Nephron progenitor cell (in vitro differentiated cells): ENCODE measurements at regions not wholly inside any gene's neighbourhood (a gene's known extent, or its start where the extent isn't known, plus 50 kb on each side); places are given as distances from the start of the nearest gene placed in this dataset.

Experiments
- DNase-seq: peaks from one replicate; pipeline ENCODE4 v3.0.0; 2021
- H3K27ac Mint-ChIP-seq: 2 replicates; pipeline ENCODE4 v1.8.0; 2021; ENCODE audit warnings: mild to moderate bottlenecking, moderate library complexity, mixed read lengths
- H3K27me3 Mint-ChIP-seq: 2 replicates; pipeline ENCODE4 v1.8.0; 2021; ENCODE audit warnings: mild to moderate bottlenecking, low read depth, mixed read lengths; ENCODE audit not compliant: poor library complexity
- H3K36me3 Mint-ChIP-seq: 2 replicates; pipeline ENCODE4 v1.8.0; 2021; ENCODE audit warnings: low read depth, mixed read lengths
- H3K4me1 Mint-ChIP-seq: 2 replicates; pipeline ENCODE4 v1.8.0; 2021; ENCODE audit warnings: mixed read lengths
- H3K4me3 Mint-ChIP-seq: 2 replicates; pipeline ENCODE4 v1.8.0; 2021; ENCODE audit warnings: mild to moderate bottlenecking, moderate library complexity, mixed read lengths
- H3K9me3 Mint-ChIP-seq: 2 replicates; pipeline ENCODE4 v1.8.0; 2021; ENCODE audit warnings: mild to moderate bottlenecking, moderate library complexity, mixed read lengths
- TF ChIP-seq, protein P1 (sequence below): fragments of 200-600 bp; sonication (generic); IDR thresholded peaks from 2 replicates; pipeline ENCODE4 v1.5.0; 2021; ENCODE audit warnings: antibody characterized with exemption

DNA sequence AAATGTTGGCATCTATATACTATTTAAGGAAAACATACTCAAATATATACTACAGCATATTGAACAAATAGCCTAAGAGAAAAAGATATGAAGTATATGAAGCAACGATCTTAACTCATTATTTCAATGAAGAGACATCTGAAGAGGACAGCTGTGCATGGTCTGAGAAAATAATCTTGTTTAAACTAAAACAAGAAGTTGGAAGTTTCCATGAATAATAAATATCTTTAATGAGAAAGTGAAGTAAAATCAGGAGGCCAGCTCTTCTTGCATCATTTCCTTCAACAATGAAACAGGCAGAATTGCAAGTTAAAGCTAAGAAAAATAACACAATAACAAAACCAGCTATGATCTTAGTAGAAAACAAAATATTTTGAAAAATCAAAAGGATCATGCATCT is 1265.4 kb upstream of the MAP3K7 start:
- Mint-ChIP-seq H3K9me3 (no peaks in the 10 kb centered on the region), H3K4me3 (no peak overlapping the region)
- DNase-seq: no peak

GRCh38 chr6:91834813-91835212 is 1247.9 kb upstream of the MAP3K7 start:
- no peak overlapping the region for H3K4me3 Mint-ChIP-seq
- H3K36me3 Mint-ChIP-seq: no peaks in the 10 kb centered on the region
- peaks cover 5% of the 10 kb centered on the region for H3K4me1 Mint-ChIP-seq
- no peaks in the 10 kb centered on the region for H3K9me3 Mint-ChIP-seq
- no peak overlapping the region for H3K27ac Mint-ChIP-seq
- no peaks in the 10 kb centered on the region for H3K27me3 Mint-ChIP-seq
- no peak for DNase-seq
- TF ChIP-seq, protein P1, sequence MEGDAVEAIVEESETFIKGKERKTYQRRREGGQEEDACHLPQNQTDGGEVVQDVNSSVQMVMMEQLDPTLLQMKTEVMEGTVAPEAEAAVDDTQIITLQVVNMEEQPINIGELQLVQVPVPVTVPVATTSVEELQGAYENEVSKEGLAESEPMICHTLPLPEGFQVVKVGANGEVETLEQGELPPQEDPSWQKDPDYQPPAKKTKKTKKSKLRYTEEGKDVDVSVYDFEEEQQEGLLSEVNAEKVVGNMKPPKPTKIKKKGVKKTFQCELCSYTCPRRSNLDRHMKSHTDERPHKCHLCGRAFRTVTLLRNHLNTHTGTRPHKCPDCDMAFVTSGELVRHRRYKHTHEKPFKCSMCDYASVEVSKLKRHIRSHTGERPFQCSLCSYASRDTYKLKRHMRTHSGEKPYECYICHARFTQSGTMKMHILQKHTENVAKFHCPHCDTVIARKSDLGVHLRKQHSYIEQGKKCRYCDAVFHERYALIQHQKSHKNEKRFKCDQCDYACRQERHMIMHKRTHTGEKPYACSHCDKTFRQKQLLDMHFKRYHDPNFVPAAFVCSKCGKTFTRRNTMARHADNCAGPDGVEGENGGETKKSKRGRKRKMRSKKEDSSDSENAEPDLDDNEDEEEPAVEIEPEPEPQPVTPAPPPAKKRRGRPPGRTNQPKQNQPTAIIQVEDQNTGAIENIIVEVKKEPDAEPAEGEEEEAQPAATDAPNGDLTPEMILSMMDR: no peak

More for the DNA sequence above, 1265.4 kb upstream of the MAP3K7 start:
- no peaks in the 10 kb centered on the region for H3K4me1 Mint-ChIP-seq
- H3K27ac Mint-ChIP-seq: no peak overlapping the region
- H3K36me3 Mint-ChIP-seq: no peaks in the 10 kb centered on the region
- TF ChIP-seq, protein P1: no peak
- H3K27me3 Mint-ChIP-seq: no peaks in the 10 kb centered on the region

DNA sequence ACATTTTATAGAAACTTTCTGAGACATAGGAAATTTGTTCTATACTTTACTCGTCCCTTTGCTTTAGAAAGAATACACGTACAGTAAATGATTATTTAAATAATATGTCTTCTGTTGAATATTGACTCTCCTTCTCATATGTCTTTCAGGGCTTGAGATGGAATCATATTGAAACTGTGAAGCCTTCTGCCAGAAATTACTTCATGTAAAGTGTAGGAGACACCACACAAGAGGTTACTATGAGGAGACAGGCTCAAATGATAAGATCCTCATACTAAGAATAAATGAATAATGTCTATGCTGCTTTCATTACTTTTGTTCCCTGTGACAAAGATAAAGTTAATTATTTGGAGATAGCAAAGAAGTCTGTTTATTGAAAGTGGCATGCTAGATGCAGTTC is 1240.3 kb upstream of the MAP3K7 start:
- Mint-ChIP-seq H3K27me3 (no peaks in the 10 kb centered on the region), H3K4me1 (no peaks in the 10 kb centered on the region), H3K36me3 (no peaks in the 10 kb centered on the region), H3K9me3 (no peaks in the 10 kb centered on the region), H3K27ac (no peak overlapping the region), H3K4me3 (no peak overlapping the region)
- no peak for DNase-seq
- TF ChIP-seq, protein P1: no peak

- Mint-ChIP-seq H3K4me3 (no peak overlapping the region), H3K36me3 (no peaks in the 10 kb centered on the region), H3K27me3 (no peaks in the 10 kb centered on the region), H3K27ac (no peak overlapping the region), H3K9me3 (no peaks in the 10 kb centered on the region), H3K4me1 (no peaks in the 10 kb centered on the region)
- TF ChIP-seq, protein P1: no peak
- no peak for DNase-seq
These were observed 1239.3 kb upstream of the MAP3K7 start for GRCh38 chr6:91826128-91826527.

DNA sequence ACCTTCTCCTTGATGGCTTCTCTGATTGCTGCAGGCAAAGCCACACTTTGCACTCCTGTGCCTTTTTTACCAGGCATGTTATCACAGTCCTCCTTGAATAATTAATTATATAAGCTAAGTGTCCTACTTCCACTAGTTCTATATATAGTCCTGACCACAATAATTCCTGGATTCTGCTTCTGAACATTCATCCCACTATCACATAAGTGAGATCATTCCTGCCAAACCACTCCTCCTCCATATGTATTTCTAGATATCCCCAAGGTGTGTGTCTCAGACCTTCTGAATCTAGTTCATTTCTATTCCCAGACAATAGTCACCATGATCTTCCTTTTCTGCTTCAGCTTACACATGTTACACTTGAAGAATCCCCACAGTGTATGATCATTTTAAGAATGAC is 1237.5 kb upstream of the MAP3K7 start:
- Mint-ChIP-seq H3K4me1 (no peaks in the 10 kb centered on the region), H3K27me3 (no peaks in the 10 kb centered on the region), H3K4me3 (no peak overlapping the region), H3K9me3 (no peaks in the 10 kb centered on the region), H3K36me3 (no peaks in the 10 kb centered on the region), H3K27ac (no peak overlapping the region)
- DNase-seq: no peak
- TF ChIP-seq, protein P1: no peak

- Mint-ChIP-seq H3K4me3 (no peak overlapping the region), H3K4me1 (no peaks in the 10 kb centered on the region), H3K9me3 (no peaks in the 10 kb centered on the region), H3K27me3 (no peaks in the 10 kb centered on the region), H3K36me3 (no peaks in the 10 kb centered on the region), H3K27ac (no peak overlapping the region)
- no peak for DNase-seq
- TF ChIP-seq, protein P1: no peak
These were observed 1235.7 kb upstream of the MAP3K7 start for GRCh38 chr6:91822581-91822980.
